ENCODE measurements at regions not wholly inside any gene's neighbourhood (a gene's known extent, or its start where the extent isn't known, plus 50 kb on each side); places are given as distances from the start of the nearest gene placed in this dataset.

DNA sequence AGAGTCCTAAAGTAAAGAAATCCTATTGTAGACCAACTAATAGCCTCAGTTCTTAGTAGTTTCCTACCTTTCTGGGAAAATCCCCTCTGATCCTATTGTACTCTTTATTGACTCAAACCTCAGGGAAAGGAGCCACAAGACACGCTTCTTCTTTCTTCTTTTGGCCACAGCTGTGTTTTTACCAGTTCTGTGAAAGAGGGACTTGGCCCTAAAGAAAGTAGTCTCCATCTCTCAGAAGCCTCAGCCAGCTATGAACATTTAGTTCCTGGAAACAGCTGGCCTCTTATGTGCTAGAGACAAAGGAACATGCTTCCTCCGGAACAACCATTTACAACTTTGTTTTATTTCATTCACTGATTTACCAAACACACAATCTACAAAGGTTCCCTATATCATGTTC is 66.1 kb upstream of the ARID2 start:
- intact Hi-C loops (cut with DNase I) = no loop called here
- DNase-seq = no peak

DNA sequence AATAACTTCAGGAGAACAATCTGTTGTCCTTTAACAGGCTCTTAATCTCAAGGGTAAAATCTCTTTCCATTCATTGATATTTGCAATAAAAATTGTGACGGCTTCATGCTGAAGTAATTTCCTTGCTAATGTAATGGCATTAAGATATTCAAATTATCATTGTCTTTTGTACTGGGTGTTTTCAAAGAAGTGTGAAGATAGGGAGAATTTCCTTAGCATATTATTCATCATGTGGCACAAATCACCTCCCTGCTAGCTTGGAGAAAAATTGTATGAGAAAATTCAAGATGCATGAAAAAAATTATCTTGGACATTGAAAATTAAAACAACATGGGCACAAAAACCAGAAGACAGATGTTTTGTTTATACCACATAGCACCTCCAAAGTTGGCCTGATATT is 63.6 kb upstream of the ARID2 start:
- no peak for DNase-seq
- intact Hi-C loops (cut with DNase I) = no loop called here

DNA sequence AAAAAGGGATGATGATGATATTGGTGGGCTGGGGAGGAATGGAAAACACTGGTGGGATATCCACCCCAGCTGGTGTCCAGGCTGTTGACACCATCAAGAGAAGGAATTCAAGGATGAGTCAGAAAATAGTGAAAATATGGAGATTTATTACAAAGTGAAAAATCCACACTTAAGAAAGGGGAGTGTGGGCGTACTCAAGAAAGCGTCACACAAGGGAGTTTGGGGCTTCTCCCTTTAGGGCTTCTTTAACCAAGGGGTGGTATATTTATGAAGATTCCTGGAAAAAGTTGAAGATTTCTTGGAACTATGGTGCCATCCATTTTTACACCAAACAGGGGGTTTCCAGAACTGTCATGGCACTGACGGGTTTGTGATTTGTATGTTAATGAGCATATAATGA is 63.1 kb upstream of the ARID2 start:
- intact Hi-C loops (cut with DNase I) = no loop called here
- DNase-seq = no peak

DNA sequence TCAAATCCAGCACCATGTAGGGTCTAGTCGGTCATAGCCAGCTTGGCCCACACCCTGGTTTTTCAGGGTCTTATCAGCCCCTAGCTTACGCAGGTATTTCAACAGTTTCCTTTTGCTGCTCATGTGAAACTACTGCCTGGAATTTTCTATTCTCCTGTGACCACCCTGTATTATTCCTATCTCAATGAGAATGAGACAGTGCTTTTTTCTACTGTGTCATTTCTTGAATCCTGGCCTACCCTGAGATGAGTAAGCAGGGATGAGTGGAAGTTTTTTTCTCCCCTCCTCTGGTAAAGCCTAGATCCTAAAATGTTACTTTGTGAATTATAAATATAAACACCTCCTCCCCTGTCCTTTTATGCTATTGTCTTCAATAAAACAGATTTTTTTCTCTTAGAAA is 62.7 kb upstream of the ARID2 start:
- intact Hi-C loops (cut with DNase I) = no loop called here
- no peak for DNase-seq

DNA sequence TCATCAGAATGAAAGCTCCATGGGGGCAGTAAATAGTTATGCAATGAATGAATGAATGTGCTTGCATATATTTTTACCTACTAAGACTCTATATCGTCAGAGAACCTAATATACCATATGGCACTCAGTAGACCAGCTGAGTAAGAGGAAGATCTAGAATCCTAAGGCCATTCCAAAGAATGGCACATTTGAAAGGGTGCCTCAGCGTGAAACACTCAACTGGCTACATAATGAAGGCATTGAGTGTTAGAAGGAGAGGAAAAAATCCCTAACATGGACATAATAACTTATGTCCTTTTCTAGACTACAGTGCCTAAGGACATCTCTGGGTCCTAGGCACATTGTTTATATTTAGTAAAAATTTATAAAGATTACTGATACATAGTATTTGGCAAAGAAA is 61.7 kb upstream of the ARID2 start:
- no peak for DNase-seq
- intact Hi-C loops (cut with DNase I) = no loop called here

DNA sequence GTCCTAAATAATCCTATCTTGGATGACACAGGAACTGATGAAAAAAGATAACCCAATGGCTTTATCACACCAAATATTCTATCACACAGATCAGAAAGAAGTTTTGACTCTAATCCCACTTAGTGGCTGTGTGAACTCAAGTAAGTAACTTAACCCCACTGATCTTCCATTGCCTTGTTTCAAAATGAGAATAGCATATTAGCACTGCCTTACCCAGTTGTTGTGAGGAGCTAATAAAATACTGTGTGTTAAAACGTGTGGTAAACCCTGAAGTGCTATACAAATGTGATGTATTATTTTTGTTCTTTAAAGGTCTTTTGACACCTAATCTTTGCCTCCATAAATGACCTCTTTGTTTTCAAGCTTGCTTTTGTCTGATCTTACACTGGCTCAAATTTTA is 60.9 kb upstream of the ARID2 start:
- DNase-seq = no peak
- intact Hi-C loops (cut with DNase I) = no loop called here

DNA sequence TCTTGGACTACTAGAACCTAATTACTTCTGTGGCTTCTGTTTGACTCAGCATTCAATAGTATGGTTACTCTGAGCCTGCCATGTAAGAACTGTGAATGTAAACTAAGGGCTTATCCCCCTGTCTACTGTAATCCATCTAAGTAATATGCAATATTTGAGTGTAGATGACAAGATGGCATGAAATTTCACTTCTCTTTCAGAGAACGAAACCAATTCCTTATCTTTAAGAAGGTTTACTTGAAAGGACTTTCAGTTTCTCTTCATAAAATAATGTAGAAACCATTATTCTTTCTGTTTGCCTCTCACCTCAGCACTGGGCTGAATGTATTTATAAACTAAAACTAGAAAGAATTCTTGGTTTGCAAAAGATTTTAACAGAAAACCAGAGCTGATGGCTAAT is 60.4 kb upstream of the ARID2 start:
- intact Hi-C loops (cut with DNase I) = no loop called here
- DNase-seq = no peak

DNA sequence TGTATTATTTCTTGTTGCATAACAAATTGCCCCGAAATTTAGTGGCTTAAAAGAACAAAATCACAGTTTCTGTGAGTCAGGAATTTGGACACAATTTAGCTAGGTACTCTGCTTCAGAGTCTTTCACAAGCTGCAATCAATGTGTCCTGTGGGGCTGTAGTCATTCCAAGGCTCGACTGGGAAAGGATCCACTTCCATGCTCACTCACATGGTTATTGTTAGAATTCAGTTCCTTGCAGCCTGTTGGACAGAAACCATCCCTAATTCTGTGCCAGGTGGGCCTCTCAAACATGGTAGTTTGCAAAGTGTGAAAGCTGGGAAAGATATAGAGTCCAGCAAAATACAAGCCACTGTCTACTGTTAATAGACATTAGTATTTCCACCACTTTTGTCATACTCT is 59.7 kb upstream of the ARID2 start:
- intact Hi-C loops (cut with DNase I) = no loop called here
- no peak for DNase-seq

DNA sequence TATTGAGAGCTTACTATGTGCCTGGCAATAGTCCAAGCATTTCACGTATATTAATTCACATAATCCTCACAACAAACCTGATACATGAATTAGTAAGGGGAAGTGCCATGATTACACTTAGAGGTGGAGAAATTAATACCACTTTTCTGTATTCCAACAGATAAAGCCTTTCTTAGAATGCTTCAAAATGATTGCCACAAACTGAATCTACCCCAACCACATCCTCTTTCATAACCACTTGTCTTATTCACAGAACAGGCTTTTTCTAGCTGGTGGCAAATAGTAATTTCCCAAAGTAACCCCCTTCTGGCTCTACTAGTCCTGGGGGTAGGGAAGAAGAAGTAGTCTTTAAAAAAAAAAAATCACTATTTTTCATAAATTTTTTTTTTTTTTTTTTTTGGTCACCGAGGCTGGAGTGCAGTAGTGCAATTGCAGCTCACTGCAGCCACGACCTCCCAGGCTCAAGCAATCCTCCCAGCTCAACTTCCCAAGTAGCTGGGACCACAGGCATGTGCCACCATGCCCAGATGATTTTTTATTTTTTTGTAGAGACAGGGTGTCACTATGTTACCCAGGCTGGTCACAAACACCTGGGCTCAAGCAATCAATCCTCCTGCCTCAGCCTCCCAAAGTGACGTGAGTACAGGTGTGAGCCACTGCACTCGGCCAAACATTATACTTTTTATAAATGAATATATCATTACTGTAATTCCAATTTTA is 59.0 kb upstream of the ARID2 start:
- DNase-seq = no peak
- intact Hi-C loops (cut with DNase I) = no loop called here

DNA sequence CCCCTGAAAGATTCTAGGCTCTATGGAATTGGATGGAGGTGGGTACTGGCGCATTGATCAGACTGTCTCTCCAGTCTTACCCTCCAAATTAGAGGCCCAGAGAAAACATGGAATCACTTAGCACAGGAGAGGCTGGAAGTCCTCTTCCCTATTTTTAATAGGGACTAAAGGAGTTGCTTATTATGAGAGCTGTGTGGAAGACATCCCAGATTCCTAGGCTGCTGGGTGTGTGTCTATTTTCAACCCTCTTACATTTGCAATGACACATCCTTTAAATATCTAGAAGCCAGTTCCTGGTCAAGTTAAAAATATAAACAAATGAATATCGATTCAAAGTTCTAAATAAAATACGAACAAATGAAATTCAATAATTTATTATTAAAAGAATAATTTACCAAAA is 58.3 kb upstream of the ARID2 start:
- intact Hi-C loops (cut with DNase I) = no loop called here

DNA sequence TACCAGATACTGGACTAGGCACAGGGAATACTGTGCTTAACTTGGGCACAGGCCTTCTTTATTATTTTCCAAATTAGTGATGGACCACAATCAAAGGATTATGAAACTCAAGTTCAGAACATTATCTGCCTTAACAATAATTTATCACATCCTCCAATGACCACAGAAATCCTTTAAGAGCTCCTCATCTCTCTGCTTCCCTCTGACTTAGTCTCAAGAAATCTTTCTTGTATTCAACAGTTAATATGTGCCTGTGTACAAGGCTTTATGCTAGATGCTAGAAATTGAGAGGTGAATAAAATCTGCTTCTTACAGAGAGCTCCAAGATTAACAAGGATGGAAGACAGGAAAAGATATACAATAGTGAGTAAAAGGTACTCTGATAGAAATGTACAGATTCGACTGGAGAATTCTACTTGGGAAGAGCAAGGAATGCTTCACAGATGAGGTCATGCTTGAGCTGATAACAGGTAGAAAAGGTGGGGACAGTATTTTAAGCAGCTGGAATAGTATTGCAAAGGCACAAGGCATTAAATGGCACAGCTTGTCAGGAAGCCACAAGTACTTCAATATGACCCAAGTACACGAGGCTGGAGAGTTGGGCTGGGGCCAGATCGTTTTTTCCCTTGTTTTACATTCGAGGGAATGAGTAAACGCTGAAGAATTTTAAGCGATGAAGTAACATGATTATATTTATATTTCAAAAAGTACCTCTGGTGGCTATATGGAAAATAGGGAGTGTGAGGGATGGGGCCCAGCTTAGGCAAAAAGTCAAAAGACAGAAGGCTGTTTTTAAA is 55.1 kb upstream of the ARID2 start:
- intact Hi-C loops (cut with DNase I) = no loop called here
- no peak for DNase-seq

More for the DNA sequence above, 58.3 kb upstream of the ARID2 start:
- no peak for DNase-seq

DNA sequence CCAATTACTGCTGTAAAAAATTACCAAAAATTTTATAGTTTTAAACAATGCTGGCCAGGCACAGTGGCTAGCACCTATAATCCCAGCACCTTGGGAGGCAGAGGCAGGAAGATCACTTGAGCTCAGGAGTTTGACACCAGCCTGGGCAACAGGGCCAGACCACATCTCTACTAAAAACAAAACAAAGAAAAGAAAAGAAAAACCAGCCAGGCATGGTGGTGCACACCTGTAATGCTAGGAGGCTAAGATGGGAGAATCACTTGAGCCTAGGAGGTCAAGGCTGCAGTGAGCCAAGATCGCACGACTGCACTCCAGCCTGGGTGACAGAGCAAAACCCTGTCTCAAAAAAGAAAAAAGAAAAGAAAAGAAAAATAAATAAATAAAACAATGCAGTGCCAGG is 54.0 kb upstream of the ARID2 start:
- intact Hi-C loops (cut with DNase I) = no loop called here
- no peak for DNase-seq

All from posterior cingulate gyrus (tissue), 11 donors.